HG03039 (cell line): ENCODE measurements at regions not wholly inside any gene's neighbourhood (a gene's known extent, or its start where the extent isn't known, plus 50 kb on each side); places are given as distances from the start of the nearest gene placed in this dataset.
"Not testable (repeated sequence)": the region's sequence is repeated elsewhere in the genome, so short reads cannot be mapped to it uniquely, and the experiment has no call there.

Experiments
- ATAC-seq: cut with Tn5 transposase; IDR thresholded peaks from one replicate; pipeline ENCODE4 v1.9.1; 2021; ENCODE audit warnings: mild to moderate bottlenecking, moderate library complexity; ENCODE audit not compliant: unreplicated experiment

DNA sequence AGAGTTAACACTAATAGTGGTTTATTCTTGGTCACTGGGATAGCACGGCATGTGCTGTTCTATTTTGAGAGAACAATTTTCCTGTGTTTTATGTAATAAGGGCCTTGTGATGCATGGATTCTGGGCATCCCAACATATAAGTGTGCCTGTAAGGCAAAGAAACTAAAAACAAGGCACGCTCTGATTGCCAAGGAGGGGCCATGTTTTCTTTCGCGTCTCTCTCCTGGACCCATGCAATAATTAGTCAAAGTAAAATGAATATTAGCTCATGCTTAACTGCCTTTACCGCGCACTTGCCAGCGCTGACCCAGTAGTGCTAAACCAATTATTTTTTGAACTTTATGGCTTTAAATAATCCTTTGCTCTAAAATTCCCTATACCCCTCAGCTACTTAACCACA, 140.9 kb downstream of the PSAT1 start:
- ATAC-seq = no peak

- ATAC-seq = no peak
Measured at GRCh38 chr9:78438211-78438610, 141.3 kb downstream of the PSAT1 start.

DNA sequence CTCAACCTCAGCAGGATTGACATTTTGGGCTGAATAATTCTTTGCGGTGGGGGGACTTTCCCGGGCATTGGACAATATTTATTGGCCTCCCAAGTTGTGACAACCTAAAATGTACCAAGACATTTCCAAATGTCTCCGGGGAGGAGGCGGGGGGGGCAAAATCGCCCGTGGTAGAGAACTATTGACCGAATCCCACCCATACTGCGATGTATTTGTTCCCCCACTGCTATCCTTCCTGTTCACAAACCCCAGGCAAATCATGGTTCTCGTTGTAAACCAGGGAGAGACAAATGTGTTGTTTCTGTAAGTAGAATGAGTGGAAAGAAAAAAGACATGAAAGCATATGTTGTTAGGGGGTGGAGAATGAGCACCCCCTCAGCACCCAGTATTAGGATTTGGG, 141.9 kb downstream of the PSAT1 start:
- ATAC-seq = no peak

- peak; percentile 81 for ATAC-seq
Measured at GRCh38 chr9:78439190-78439865, 142.4 kb downstream of the PSAT1 start.

DNA sequence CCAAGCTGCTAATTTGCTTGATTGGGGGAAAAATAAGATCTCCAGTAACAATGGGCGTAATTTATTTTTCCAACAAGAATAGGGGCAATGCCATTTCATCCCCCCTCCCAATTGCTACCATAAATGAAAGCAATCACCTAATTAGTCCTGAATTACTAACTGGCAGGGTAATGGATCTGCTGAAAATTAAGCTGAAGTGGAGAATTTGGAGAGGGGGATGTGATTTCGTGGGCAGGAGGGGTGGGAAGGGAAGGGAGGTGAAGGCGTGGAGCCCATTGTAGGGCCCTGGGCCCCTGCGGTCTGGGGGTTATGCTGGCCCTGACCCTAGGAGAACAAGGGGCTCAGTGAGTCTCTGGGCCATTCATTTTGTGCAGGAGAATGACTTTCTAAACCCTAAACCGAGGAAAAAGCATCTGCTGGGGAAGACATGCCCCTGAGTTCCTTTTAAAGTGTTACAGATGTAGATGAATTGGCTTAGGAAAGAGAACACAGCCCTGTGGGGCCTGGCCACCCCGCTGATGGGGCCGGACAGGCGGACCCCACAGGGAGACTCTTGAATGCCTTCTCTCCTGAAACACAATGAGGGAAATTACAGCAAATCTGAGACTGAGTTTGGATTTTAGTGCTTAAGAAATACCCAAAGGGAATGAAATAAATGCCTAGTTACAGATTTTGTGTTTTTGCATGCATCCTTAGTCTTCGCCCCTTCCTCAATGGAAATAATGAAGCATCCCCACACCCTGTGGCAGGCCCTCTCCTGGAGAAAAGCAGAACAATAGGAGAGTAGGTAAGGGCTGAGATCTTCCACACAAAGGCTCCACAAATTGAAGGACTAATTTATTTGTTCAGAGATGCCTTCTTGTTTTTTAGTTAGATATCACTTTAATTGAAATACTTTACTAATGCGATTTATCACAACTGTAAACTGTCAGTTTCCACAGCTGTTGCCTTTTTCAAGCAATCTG, 143.2 kb downstream of the PSAT1 start:
- no peak for ATAC-seq

- no peak for ATAC-seq
Measured at GRCh38 chr9:78441396-78441795, 144.5 kb downstream of the PSAT1 start.

- ATAC-seq = no peak
Measured at GRCh38 chr9:78441822-78442431, 145.0 kb downstream of the PSAT1 start.

- not testable (repeated sequence) for ATAC-seq
Measured at GRCh38 chr9:78442577-78442976, 145.7 kb downstream of the PSAT1 start.

- no peak for ATAC-seq
Measured at GRCh38 chr9:78443946-78444345, 147.0 kb downstream of the PSAT1 start.

- ATAC-seq = no peak
Measured at GRCh38 chr9:78448960-78449673, 152.2 kb downstream of the PSAT1 start.

DNA sequence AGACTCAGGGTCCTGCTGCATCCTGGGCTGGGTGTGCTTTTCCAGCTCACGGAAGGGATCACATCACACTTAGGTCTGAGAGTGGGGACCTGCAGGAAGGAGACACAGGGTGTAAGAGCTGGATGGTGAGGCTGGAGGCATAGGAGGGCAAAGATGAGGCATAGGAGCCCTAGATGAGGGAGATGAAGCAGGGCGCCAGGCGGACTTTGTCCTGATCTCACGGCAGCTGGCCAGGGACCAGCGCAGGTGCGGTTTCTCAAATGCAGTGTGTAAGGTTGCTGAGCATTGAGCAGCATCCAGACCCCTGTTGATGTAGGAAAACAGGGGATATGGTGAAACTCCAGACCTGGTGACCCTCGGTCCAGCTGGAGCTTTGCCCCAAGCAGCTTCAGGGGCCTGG, 156.5 kb downstream of the PSAT1 start:
- no peak for ATAC-seq

GRCh38 chr9:78462611-78463010, 165.7 kb downstream of the PSAT1 start:
- ATAC-seq = no peak

- no peak for ATAC-seq
Measured at GRCh38 chr9:78463750-78464149, 166.8 kb downstream of the PSAT1 start.

DNA sequence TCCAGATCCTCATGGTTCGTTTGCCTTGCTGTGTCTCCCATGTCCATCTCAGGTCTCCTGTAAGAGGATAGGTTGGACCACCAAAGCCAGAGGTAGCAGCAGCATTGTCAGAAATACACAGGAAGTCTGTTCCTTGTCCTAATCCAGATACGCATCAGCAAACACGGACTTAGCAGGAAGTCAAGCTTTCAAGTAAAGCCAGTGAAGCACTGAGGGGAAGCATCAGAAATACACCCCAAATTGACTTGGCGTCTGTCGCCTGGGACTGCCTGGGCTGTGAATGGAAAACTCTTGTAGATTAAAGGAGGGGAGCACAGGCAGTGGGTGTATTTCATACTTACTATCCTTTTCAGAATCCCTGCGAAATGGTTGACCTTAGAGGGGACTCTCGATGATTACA, 171.3 kb downstream of the PSAT1 start:
- no peak for ATAC-seq

- no peak for ATAC-seq
Measured at GRCh38 chr9:78468974-78469576, 172.2 kb downstream of the PSAT1 start.

DNA sequence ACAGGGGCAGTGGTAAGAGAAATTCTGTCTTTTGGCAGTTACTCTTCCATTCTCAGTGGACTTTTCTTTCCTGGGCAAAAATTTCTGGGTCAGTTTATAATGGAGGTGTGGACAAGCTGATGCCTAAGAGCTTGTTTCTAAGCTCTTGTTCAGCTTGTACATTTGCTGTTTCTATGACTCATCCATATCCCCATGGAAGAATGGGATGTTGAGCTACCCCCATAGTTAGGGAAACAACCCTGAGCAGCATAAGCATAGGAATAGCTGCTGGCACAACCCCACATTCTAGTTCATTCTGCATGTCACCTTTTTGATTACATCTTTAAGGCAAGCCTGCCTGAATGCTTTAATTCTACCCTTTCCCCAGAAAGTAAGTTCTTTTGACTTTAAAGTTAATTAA, 173.3 kb downstream of the PSAT1 start:
- no peak for ATAC-seq

GRCh38 chr9:78470741-78471140, 173.8 kb downstream of the PSAT1 start:
- no peak for ATAC-seq

DNA sequence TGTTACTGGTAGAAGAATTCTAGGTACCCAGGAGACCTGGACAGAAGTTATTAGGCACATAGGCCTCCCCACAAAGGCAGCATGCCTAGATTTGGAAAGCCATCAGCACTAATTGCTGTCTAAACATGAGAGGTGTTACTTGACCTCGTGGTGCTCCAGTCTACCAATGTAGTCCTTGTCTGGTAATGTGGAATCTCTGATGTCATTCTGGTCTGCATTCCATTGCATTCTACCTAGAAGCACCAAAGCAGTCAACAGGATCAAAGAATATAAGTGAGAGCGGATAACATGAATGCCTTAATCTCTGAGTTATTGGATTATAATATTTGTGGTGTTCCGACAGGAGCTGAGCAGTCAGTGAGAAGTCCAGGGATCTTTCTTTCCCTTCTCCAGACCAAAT, 175.2 kb downstream of the PSAT1 start:
- ATAC-seq = no peak

GRCh38 chr9:78479441-78479840, 182.5 kb downstream of the PSAT1 start:
- ATAC-seq = no peak

GRCh38 chr9:78486661-78487060, 189.7 kb downstream of the PSAT1 start:
- ATAC-seq = no peak

- no peak for ATAC-seq
Measured at GRCh38 chr9:78490231-78490630, 193.3 kb downstream of the PSAT1 start.
